HepG2 (cell line): ENCODE measurements at regions not wholly inside any gene's neighbourhood (a gene's known extent, or its start where the extent isn't known, plus 50 kb on each side); places are given as distances from the start of the nearest gene placed in this dataset.

ENCODE experiments used
- ATAC-seq: fragments of 200-7000 bp; cut with Tn5 transposase; 3 replicates; pipeline ENCODE4 v1.9.1; 2020; ENCODE audit warnings: mild to moderate bottlenecking, moderate library complexity
- BruUV-seq: library from RNA; stranded (reverse); fragments of 400-500 nt; replicated peaks from 2 replicates; lab custom pipeline; 2021; lab: Mats Ljungman, UMichigan
- CTCF ChIA-PET: fragments of 300-600 bp; formaldehyde crosslinking; extraction: SDS; loops from one replicate; lab custom pipeline; 2021; ENCODE audit warnings: low total read pairs, inconsistent platforms, low intra/inter-chr PET ratio; lab: Yijun Ruan, JAX
- POLR2A ChIA-PET: fragments of 350-600 bp; sonication (Branson Sonifier 250); formaldehyde crosslinking; loops from one replicate; lab custom pipeline; 2020; ENCODE audit warnings: antibody characterized with exemption, inconsistent platforms; lab: Yijun Ruan, JAX
- DNase-seq: peaks from one replicate; pipeline ENCODE4 v3.0.0-alpha.2; 2015; ENCODE audit warnings: low spot score
- FAIRE-seq: peaks from 3 replicates; lab custom pipeline; 2011; peaks lifted over from hg19 to GRCh38; lab: Jason Lieb, UNC
- H2AFZ ChIP-seq: one replicate; pipeline ENCODE4 v1.6.1; 2011; ENCODE audit warnings: low read length, inconsistent platforms
- H3K27ac ChIP-seq: fragments of 300-600 bp; 3 replicates; pipeline ENCODE4 v1.8.0; 2011; ENCODE audit warnings: mixed run types, mild to moderate bottlenecking, mixed read lengths, low read length, inconsistent platforms; ENCODE audit not compliant: insufficient read depth; ENCODE audit errors: extremely low read length
- H3K27me3 ChIP-seq, 2 experiments: fragments of 200-600 bp in 1 of 2; 2 replicates in 1 of 2; 3 replicates in 1 of 2; pipeline versions ENCODE4 v1.6.0 to v1.8.0; 2011; ENCODE audit warnings: low read length in 2 of 2, mild to moderate bottlenecking in 2 of 2, moderate library complexity in 2 of 2, inconsistent platforms in 1 of 2; ENCODE audit not compliant: insufficient read depth in 2 of 2, control insufficient read depth in 1 of 2
- H3K36me3 ChIP-seq, 2 experiments: fragments of 200-600 bp in 1 of 2; replicated peaks in 1 of 2; 2 replicates in 1 of 2; 3 replicates in 1 of 2; pipeline versions ENCODE4 v1.5.1 to v1.8.0; 2011; ENCODE audit warnings: low read length in 2 of 2, inconsistent platforms in 1 of 2; ENCODE audit not compliant: insufficient read depth in 2 of 2, control insufficient read depth in 1 of 2
- H3K4me1 ChIP-seq: 2 replicates; pipeline ENCODE4 v1.5.1; 2012; ENCODE audit warnings: low read length, inconsistent platforms; ENCODE audit not compliant: insufficient read depth
- H3K4me2 ChIP-seq: 2 replicates; pipeline ENCODE4 v1.6.0; 2011; ENCODE audit warnings: low read depth, low read length, inconsistent platforms
- H3K4me3 ChIP-seq, 3 experiments: fragments of 200-600 bp in 1 of 3; sonication (generic), shearing (Covaris generic) in 1 of 3; replicated peaks in 1 of 3; 2 replicates each; pipeline ENCODE4 v1.5.1; 2011 to 2016; ENCODE audit warnings: low read length in 3 of 3, inconsistent platforms in 2 of 3, low read depth in 2 of 3, mild to moderate bottlenecking in 2 of 3, control low read depth in 1 of 3, mixed read lengths in 1 of 3; ENCODE audit not compliant: insufficient read depth in 1 of 3
- H3K79me2 ChIP-seq: one replicate; pipeline ENCODE4 v1.6.1; 2011; ENCODE audit warnings: low read length, inconsistent platforms; ENCODE audit not compliant: insufficient read depth
- H3K9ac ChIP-seq: 2 replicates; pipeline ENCODE4 v1.6.0; 2011; ENCODE audit warnings: mild to moderate bottlenecking, low read depth, low read length, inconsistent platforms; ENCODE audit not compliant: insufficient read depth
- H3K9me3 ChIP-seq: 2 replicates; pipeline ENCODE4 v1.5.1; 2012; ENCODE audit warnings: mild to moderate bottlenecking, low read length
- H4K20me1 ChIP-seq: 2 replicates; pipeline ENCODE4 v1.6.0; 2011; ENCODE audit warnings: inconsistent platforms, mild to moderate bottlenecking, low read length, moderate library complexity; ENCODE audit not compliant: insufficient read depth
- SNAPC4 ChIP-seq: sonication (generic); formaldehyde crosslinking; IDR thresholded peaks from 2 replicates; pipeline ENCODE4 v1.4.0; 2020; ENCODE audit warnings: mild to moderate bottlenecking, missing genetic modification reagents
- ZFY ChIP-seq: sonication (generic); formaldehyde crosslinking; IDR thresholded peaks from 2 replicates; pipeline ENCODE4 v1.4.0; 2020; ENCODE audit warnings: missing genetic modification reagents
- ZMYM3 ChIP-seq: sonication (generic); formaldehyde crosslinking; IDR thresholded peaks from 2 replicates; pipeline ENCODE4 v1.5.1; 2020; ENCODE audit warnings: mild to moderate bottlenecking, missing genetic modification reagents
- ZNF24 ChIP-seq: fragments of 450-650 bp; IDR thresholded peaks from 2 replicates; pipeline ENCODE4 v1.6.1; 2017; ENCODE audit warnings: antibody characterized with exemption, mild to moderate bottlenecking
- ZNF350 ChIP-seq: sonication (generic); formaldehyde crosslinking; IDR thresholded peaks from 2 replicates; pipeline ENCODE4 v1.4.0; 2020; ENCODE audit warnings: mild to moderate bottlenecking, low read depth, missing genetic modification reagents, borderline replicate concordance
- WGBS: methylation state at CpG from one replicate; pipeline ENCODE4 v1.1.6; 2017; ENCODE audit warnings: low lambda C conversion rate; 5-methylcytosine and 5-hydroxymethylcytosine counted together
- in situ Hi-C: cut with HindIII; loops from 2 replicates; pipeline ENCODE4 v1.10.0; 2017; ENCODE audit warnings: low pct_unique_long_range_greater_than_20kb; ENCODE audit not compliant: extremely low pct_ligation_motif_present
- intact Hi-C: fragments of 100-400 bp; cut with micrococcal nuclease; formaldehyde crosslinking; loops from one replicate; pipeline ENCODE4 v1.10.0; 2022; ENCODE audit not compliant: unreplicated experiment

DNA sequence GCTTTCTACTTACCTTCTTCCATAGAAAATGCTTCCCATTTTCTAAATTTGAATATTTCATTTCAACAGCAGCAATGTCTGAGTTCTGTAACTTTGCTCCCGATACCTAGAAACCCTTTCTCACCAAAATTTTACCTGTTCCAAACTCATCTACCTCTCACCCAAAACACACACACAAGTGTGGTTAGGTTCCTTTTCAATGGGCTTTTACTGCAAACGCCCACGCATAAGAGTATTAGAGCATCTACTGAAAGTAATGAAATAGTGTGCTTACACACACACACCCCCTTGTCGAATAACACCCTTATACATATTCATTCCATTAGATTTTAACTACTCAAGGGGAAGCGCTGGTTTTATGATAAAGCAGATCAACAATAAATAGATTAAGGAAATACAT, 610.3 kb upstream of the AADAT start:
- FAIRE-seq (no peak), DNase-seq (no peak), ATAC-seq (no peak)
- Histone ChIP-seq H3K9me3 (no peaks in the 10 kb centered on the region), H3K9ac (no peak overlapping the region), H2AFZ (no peak overlapping the region), H4K20me1 (no peaks in the 10 kb centered on the region), H3K27ac (no peak overlapping the region), H3K4me2 (no peak overlapping the region), H3K79me2 (no peaks in the 10 kb centered on the region), H3K36me3 (no peaks in the 10 kb centered on the region), H3K4me3 (no peak overlapping the region), H3K27me3 (no peaks in the 10 kb centered on the region; a peak in 1 of 5 replicates), H3K4me1 (no peaks in the 10 kb centered on the region)
- no TSS peak for BruUV-seq
- TF ChIP-seq ZNF350 (CRISPR knock-in tag) (no peak), ZNF24 (no peak), SNAPC4 (CRISPR knock-in tag) (no peak), ZFY (CRISPR knock-in tag) (no peak), ZMYM3 (CRISPR knock-in tag) (no peak)
- CTCF ChIA-PET, result no interaction called here
- POLR2A ChIA-PET, result no interaction called here
- 21% methylated on average over 5 of the region's 5 CpGs for WGBS
- in situ Hi-C loops (no loop called here), intact Hi-C loops (no loop called here)
